GM19467 (cell line): ENCODE measurements at regions not wholly inside any gene's neighbourhood (a gene's known extent, or its start where the extent isn't known, plus 50 kb on each side); places are given as distances from the start of the nearest gene placed in this dataset.

Source experiments
- ATAC-seq: cut with Tn5 transposase; IDR thresholded peaks from one replicate; pipeline ENCODE4 v1.9.1; 2021; ENCODE audit warnings: mild to moderate bottlenecking, moderate library complexity; ENCODE audit not compliant: unreplicated experiment

GRCh38 chr22:49112661-49113626, 714.7 kb downstream of the BRD1 start:
- ATAC-seq, result no peak

GRCh38 chr22:49112176-49112575, 715.5 kb downstream of the BRD1 start:
- no peak for ATAC-seq

DNA sequence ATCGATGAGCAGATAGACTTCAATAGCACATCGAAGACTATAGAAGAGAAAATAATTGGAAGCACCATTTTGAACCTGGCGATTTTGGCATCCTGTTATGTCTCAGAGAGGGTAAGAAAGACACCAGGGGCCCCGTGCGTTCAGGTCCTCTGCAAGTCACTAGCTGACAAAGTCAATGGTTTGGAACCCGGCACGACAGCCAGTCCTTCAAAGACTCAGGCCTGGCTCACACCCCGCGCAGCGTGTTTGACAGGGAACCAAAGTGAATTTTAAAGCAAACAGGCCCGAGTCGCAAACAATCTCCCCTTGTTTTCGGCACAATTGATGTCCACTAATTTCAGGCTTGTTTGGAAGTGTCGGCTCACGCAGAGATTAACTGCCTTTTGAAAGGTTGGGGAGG, 716.6 kb downstream of the BRD1 start:
- no peak for ATAC-seq

DNA sequence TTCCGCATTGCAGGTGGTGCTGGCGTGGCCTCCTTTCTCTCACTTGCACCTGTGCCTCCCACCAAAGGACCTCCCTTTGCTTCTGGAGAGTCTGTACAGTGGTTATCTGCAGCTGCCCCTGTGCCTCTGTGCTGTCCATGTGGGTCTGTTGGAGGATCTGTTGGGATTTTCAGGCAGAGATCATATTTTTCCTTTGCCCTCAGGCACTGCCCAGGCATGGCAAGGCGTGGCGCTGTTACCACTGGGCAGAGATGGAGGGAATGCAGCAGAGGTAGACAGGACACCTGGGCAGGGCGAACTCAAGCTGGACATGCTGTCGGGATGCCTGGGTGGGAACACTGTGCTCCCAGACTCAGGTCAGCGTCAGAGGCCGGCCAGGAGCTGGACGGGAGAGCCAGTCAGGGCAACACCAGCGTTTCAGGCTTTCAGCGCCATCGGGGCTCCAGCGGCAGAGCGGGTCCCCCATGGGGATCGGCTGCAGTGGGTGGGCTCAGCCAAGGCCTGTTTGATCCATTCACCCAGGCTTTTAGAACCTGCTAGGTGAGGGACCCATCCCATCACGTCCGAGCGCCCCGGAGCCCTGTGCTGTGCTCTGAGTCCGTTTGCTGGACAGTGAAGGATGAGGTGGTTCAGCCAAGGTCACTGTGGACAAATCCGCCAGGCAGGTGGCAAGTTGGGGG, 718.9 kb downstream of the BRD1 start:
- ATAC-seq, result no peak

GRCh38 chr22:49107961-49108530, 719.6 kb downstream of the BRD1 start:
- no peak for ATAC-seq

GRCh38 chr22:49107561-49107960, 720.1 kb downstream of the BRD1 start:
- ATAC-seq, result no peak

- no peak for ATAC-seq
Measured at GRCh38 chr22:49106842-49107152, 720.9 kb downstream of the BRD1 start.

GRCh38 chr22:49106096-49106841, 721.4 kb downstream of the BRD1 start:
- ATAC-seq, result no peak

GRCh38 chr22:49104434-49104833, 723.2 kb downstream of the BRD1 start:
- no peak for ATAC-seq

- no peak for ATAC-seq
Measured at GRCh38 chr22:49103314-49104059, 724.2 kb downstream of the BRD1 start.

GRCh38 chr22:49102367-49102766, 725.3 kb downstream of the BRD1 start:
- no peak for ATAC-seq

- no peak for ATAC-seq
Measured at GRCh38 chr22:49101873-49102272, 725.8 kb downstream of the BRD1 start.

DNA sequence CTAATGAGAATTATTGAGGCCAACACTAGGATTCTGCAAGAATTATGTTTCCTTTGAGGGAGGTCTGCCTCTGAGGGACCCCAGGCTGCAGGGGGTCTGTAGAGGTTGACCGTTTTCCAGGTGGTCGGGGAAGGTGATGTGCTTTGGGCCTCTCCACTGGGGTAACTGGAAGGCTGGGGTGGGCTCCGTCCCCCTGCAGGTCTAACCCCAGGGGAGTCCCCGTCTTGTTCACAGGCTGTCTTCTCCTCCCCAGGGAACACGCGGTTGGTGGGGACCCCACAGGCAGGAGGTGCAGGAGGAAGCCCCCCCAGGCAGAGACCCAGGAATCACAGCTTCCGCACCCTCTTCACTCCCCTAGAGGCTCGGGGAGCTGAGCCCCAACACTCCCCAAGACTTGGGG, 726.4 kb downstream of the BRD1 start:
- no peak for ATAC-seq

- no peak for ATAC-seq
Measured at GRCh38 chr22:49100773-49101172, 726.9 kb downstream of the BRD1 start.

GRCh38 chr22:49100316-49100715, 727.4 kb downstream of the BRD1 start:
- ATAC-seq, result no peak

DNA sequence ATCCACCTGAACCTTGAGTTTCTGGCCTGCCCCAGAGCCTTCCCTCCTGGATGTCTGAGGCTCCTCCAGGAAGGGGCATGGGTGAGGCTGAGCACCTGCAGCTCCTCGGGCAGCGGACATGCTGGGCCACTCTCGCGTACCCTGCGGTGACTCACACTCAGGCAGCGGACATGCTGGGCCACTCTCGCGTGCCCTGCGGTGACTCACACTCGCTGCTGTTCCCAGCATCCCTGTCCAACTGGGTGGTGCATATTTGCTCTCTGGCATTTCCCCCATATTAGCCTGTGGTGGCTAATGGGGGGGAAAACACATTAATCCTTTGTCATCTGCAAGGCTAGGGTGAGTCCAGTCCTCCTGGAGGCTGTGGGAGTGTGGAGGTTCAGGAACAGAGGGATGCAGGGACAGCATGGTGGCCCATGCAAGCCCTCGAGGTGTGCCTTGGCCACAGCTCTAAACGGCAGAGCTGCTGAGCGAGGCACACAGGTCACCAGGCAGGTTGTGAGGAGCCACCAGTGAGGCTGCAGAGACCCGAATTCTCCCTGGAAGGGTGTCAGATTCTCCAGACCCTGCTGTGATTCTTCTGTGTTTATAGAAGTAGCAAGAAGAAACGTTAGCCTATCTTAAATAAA, 728.1 kb downstream of the BRD1 start:
- ATAC-seq, result no peak

- no peak for ATAC-seq
Measured at GRCh38 chr22:49099089-49099488, 728.6 kb downstream of the BRD1 start.

- ATAC-seq, result no peak
Measured at GRCh38 chr22:49097966-49098365, 729.7 kb downstream of the BRD1 start.

- no peak for ATAC-seq
Measured at GRCh38 chr22:49097171-49097925, 730.3 kb downstream of the BRD1 start.
